Renal cortical epithelial cell (primary cell): ENCODE measurements at regions not wholly inside any gene's neighbourhood (a gene's known extent, or its start where the extent isn't known, plus 50 kb on each side); places are given as distances from the start of the nearest gene placed in this dataset.
"Not testable (repeated sequence)": the region's sequence is repeated elsewhere in the genome, so short reads cannot be mapped to it uniquely, and the experiment has no call there.

Experiments used
- DNase-seq: peaks from one replicate; pipeline ENCODE4 v3.0.0-alpha.2; 2011; ENCODE audit warnings: low read depth

- DNase-seq = no peak
These were observed 488.6 kb upstream of the USP9Y start for GRCh38 chrY:12212394-12212793.

GRCh38 chrY:12215564-12216022 lies 485.4 kb upstream of the USP9Y start:
- DNase-seq = no peak

GRCh38 chrY:12230921-12231320 lies 470.1 kb upstream of the USP9Y start:
- no peak for DNase-seq

DNA sequence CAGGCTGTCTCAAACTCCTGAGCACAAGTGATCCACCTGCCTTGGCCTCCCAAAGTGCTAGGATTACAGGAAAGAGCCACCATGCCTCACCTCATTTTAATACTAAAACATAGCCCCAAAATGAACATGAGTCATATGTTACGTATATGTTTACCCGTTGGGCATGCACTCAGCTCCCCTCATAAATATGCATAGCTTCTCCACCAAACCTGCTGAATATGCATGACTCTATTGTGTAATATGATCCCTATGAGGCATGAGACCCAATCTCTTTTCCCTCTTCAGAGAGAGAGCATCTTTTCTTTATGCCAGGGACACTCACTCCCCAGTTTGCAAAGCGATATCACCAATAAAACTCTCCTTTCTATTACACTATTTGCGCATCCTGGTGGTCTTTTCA lies 464.6 kb upstream of the USP9Y start:
- DNase-seq = no peak

DNA sequence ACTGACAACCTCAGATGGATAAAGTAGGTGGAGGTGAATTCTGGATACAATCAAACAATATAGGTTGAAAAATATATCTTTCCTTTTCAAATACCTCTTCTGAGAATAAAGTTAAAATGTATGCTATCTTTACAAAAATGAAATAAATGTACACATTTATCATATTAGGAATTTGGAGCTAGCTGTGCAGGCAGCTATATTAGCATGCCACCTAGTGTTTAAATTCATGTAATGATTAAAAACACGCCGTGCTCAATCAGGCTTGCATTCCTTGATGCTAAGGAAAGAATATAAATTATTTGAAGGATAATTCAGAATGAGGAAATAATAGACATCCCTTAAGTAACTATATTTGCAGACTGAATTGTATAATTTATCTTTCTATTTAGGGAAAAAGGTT lies 460.7 kb upstream of the USP9Y start:
- not testable (repeated sequence) for DNase-seq

DNA sequence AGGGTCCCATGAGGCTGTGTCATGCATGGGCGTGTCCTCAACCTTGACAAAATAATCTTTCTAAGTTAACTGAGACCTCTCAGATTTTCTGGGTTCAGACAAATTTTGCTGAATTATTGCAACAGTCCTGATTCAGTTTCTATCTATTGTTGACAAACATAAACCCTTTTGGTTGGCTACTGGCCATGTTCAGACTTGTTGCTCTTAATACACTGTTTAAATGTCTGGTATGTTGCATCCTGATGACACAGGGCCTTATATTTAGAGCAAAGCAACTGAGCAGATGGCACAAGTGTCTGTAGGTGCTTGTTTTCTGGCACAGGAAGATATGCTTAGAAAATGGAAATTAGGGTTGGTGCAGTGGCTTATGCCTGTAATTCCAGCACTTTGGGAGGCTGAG lies 456.9 kb upstream of the USP9Y start:
- DNase-seq = no peak

DNA sequence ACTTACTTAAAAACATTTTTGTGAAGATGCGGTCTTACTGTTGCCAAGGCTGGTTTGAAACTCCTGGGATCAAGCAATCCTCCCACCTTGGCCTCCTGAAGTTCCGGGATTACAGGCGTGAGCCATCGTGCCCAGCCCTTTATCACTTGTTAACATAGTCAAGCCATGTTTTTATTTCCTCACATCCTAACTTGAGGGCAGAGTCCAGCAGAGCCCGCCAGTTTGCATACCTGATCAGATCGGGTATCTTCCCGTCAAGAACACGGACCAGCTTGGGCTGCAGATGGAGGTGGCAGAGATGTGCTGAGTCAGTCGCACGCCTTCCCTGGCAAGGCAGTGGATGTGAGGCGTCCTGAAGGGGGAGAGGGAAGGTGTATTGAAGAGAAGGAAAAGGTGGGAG lies 447.3 kb upstream of the USP9Y start:
- no peak for DNase-seq

- no peak for DNase-seq
These were observed 429.9 kb upstream of the USP9Y start for GRCh38 chrY:12271162-12271561.

DNA sequence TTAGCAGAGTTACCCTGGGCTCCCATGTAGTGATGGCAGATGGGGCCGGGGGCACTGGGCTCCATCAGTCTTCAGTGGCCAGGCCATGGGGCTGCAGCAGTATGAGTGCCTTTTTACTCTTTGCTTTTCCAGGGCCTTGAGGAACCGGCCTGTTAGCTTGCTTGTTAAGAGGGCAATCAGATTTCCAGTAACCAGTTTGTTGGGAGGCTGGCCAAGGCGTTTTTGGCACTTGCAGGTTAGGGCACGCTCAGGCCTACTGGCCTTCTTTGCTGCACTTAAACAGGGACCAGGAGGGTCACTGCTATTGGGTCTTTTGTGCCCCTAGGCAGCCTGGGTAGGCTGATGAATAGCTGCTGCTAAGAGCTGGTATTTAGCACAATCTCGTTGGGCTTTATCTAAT lies 415.4 kb upstream of the USP9Y start:
- DNase-seq = no peak

DNA sequence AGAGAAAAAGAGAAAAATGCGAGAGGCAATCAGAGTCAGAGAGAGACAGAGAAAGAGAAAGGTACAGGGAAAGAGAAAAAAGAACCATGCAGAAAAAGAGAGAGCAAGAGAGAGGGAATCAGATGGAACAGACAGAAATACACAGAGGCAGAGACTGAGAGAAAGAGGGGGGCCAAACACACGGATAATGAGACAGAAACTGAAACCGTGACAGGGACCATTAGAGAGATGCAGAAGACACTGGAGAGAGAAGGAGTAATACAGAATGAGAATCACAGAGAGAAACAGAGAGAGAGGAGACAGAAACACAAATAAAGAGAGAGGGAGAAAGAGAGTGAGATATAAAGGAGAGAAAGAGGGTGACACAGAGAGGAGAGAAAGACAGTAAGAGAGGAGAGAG lies 412.1 kb upstream of the USP9Y start:
- DNase-seq = no peak

DNA sequence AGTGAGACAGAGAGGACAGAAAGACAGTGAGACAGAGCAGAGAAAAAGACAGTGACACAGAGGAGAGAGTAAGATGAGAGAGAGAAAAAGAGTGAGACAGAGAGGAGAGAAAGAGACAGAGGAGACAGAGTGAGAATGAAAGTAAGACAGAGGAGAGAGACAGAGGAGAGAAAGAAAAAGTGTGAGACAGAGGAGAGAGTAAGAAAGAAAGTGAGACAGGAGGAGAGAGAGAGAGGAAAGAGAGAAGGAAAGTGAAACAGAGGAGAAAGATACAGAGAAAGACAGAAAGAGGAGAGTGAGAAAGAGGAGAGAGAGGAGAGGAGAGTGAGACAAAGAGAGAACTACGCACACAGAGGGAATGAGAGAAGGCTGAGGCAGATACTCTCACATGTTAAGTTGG lies 411.6 kb upstream of the USP9Y start:
- no peak for DNase-seq

GRCh38 chrY:12292542-12292941 lies 408.5 kb upstream of the USP9Y start:
- no peak for DNase-seq

DNA sequence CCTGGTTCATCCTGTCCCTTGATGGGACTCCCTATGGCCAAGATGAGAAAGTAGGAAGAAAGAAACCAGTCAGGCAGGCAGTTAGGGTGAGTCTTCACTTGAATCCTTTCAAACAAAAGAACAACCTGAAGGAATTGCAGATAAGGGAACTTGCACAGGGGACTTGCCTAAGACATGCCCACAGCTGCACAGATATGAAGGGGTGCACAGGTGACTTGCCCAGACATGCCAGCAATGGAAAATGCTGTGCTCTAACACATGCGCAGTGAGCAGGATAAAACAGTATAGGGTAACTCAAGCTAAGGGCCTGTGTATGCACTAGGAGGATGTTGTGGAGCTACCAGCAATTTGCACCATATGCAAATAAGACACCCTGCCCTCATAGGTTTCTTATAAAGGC lies 404.6 kb upstream of the USP9Y start:
- DNase-seq = no peak

- not testable (repeated sequence) for DNase-seq
These were observed 401.2 kb upstream of the USP9Y start for GRCh38 chrY:12299796-12300195.

GRCh38 chrY:12303464-12303863 lies 397.6 kb upstream of the USP9Y start:
- DNase-seq = peak; percentile 0

GRCh38 chrY:12305456-12305855 lies 395.6 kb upstream of the USP9Y start:
- DNase-seq = no peak

- DNase-seq = peak; percentile 0
These were observed 391.8 kb upstream of the USP9Y start for GRCh38 chrY:12309212-12309611.

GRCh38 chrY:12310832-12311231 lies 390.2 kb upstream of the USP9Y start:
- DNase-seq = no peak

DNA sequence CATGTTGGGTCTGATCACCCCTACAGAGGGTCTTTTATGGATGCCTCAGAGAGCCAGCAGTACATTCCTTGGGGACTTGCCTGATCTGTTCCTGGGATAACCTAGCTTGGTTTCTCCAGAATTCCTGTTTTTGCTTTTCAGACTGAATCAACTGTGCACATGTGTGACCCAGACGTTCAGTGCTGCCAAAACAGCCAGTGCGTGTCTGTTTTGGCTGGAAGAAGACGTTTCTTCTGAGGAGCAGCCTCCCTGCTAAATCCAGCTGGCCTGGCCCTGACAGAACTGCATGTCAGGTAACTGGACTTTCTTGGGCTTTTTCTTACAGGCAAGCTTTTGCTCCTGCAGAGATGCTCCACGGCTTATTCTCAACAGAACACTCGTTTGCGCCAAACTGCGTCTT lies 373.3 kb upstream of the USP9Y start:
- no peak for DNase-seq

DNA sequence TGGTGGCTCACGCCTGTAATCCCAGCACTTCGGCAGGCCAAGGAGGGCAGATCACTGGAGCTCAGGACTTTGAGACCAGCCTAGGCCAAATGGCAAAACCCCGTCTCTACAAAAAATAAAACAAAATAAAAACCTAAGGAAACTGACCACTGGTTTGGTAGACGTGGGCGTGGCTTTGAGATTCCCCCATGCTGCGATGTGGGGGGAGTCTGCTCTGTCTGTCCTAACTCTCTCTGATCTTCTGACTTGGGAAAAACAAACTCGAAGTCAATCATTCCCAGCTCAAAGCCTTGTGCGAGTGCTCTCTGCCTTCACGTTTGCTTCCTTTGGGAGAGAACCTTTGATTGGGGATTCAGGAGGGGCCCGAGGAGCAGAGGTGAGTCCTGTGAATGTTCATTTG lies 369.1 kb upstream of the USP9Y start:
- not testable (repeated sequence) for DNase-seq

DNA sequence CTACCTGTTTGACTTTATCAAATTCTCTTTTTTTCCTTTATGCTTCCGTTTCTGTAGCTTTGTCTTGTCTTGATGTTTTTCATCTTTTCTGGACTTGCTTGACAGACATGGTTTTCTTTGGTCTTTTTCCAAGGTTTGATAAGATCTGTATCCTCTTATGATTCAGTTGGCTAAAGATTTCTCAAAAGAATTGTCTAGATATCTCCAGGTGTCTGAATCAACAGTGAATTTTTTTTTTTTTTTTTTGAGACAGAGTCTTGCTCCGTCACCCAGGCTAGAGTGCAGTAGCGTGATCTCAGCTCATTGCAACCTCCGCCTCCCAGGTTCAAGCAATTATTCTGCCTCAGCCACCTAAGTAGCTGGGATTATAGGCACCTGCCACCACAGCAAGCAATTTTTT lies 357.8 kb upstream of the USP9Y start:
- peak; percentile 1 for DNase-seq

DNA sequence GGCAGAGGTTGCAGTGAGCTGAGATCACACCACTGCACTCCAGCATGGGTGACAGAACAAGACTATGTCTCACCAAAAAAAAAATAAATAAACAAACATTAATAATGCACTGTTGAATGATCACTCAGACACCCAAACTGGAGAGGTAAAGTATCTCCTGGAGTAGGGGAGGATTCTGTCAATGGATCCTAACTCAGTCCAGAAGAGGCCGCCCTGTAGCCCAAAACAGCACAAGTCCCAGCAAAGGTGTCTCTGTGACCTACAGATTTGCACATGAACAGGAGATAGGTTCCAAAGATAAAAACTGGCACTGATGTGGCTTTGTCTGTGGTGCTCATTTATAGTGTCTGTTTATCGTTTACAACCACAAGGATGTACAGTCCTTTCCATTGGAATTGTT lies 352.9 kb upstream of the USP9Y start:
- no peak for DNase-seq

DNA sequence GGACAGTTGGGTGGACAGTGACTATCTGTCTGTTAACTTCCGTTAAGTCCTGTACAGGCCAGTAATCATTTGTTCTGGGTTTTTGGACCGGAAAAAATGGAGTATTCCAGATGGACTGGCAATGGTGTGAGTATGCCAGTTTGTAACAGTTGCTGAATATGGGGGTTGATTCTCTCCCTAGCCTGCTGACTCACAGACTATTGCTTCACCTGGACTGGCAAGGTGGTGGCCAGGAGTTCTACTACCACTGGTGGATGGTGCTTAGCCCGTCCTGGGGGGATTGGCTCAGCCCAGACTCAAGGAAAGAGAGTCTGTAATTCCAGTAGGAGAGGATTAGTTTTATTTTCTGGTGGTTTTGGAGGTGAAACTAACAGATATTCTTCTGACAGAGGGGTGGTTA lies 343.8 kb upstream of the USP9Y start:
- DNase-seq = peak; percentile 2

DNA sequence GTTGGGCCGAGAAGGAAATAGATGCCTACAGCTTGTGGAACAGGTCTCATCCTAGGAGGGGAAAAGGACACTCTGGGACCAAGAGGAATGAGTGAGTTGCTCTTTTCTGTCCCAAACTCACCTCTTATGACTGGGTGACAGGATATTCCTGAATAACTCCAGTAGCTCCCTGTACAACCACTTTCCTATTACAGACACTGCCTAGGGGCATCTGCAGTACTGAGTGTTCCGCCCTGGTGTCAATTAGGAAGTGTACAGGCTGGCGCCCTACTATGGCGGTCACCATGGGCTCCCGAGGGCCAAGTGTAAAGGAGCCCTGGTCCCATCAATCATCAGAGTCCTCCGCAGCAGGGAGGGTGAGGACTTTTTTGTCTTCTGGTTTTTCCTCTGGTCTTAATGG lies 343.4 kb upstream of the USP9Y start:
- DNase-seq = no peak

DNA sequence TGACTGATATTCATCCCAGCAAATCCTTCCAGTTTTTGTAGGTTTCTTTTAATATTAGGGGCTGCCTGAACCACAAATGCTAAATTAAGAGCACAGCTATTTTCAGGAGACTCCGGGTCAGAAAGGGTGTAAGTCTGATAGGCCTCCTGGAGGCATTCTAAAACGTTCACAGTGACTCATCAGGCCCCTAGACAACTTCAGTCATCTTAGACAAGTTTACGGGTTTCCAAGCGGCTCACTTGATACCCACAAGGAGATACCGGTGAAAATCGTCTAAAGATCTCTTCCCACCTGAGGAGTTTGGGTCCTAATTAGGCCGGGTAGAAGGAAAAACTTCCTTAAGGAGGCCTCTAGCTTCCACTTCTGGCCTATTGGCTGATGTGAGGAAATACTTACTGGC lies 342.7 kb upstream of the USP9Y start:
- DNase-seq = no peak
